Activated CD8-positive, alpha-beta memory T cell treated with anti-CD3 and anti-CD28 coated beads for 1 hour (primary cell): ENCODE measurements at regions not wholly inside any gene's neighbourhood (a gene's known extent, or its start where the extent isn't known, plus 50 kb on each side); places are given as distances from the start of the nearest gene placed in this dataset.

Source experiments
- DNase-seq, 2 donors: peaks; one replicate each; pipeline ENCODE4 v3.0.0-alpha.2; 2020; ENCODE audit warnings: low read depth in 1 of 2; ENCODE audit errors: extremely low read depth in 1 of 2

DNA sequence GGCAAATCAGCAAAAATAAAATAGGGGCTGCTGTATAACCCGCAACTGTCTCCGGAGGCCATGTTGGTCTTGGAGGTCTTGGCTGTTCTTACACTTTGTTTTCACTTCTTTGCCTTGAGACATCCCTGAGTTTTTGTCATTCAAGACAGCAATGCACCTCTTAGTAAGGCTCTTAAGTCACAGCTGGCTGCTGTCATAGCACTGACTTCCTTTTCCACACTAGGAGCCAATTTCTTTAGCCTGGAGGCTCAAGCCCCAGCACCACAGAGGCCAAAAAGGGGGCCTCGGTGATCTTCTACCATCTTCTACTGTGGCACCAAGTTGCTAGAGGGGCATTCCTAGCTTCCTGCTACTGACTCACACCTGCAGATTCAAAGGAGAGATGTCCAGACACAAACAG, 536.3 kb downstream of the CDH26 start:
- DNase-seq: no peak

DNA sequence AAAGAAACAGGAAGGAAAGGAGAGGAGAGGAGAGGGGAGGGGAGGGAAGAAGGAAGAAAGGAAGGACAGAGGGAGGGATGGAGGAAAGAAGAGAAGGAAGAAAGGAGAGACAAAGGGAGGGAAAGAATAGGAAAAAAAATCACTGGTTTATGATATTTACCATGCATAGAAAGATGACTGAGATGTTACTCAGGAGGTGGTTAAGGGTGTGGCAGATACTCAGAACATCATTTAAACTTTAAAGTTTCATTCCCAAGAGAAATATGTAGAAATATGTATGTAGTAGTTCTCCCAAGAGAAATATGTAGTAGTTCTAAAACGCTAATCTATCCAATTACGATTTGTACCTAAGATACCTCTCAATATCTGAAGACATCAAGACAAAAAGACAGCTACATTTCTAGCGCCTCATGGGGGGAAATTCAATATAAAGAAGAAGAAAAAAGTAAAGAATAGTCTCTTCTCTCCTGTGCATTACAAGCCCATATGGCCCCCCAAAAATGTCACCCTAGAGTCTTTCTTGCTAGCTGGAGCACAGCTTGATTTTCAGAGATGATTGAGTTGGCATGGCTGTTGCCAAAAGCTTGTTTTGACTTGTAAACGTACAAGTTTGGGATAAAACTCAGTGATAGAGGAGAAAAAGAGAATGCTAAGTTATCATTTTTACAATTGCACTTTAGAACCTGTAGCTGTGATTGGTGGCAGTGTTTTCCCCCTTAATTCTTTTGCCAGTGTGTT, 539.2 kb downstream of the CDH26 start:
- no peak for DNase-seq

DNA sequence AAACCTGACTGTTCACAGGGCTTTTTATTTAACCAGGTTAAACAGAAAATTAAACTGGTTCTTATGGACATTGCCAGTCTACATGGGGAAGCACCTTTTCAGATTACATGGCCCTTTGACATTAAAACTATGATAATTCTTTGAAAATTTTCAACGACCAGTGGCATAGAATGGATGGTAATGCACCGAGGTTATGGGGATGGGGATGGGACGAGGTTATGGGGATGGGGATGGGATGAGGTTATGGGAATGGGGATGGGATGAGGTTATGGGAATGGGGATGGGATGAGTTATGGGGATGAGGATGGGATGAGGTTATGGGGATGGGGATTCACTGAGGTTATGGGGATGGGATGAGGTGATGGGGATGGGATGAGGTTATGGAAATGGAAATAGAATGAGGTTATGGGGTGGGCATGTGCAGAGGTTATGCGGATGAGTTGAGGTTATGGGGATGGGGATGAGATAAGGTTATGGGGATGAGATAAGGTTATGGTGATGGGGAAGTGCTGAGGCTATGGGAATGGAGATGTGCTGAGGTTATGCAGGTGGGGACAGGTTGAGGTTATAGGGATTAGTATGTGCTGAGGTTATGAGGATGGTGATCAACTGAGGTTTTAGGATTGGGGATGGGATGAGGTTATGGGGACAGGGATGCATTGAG, 541.9 kb downstream of the CDH26 start:
- DNase-seq: no peak

DNA sequence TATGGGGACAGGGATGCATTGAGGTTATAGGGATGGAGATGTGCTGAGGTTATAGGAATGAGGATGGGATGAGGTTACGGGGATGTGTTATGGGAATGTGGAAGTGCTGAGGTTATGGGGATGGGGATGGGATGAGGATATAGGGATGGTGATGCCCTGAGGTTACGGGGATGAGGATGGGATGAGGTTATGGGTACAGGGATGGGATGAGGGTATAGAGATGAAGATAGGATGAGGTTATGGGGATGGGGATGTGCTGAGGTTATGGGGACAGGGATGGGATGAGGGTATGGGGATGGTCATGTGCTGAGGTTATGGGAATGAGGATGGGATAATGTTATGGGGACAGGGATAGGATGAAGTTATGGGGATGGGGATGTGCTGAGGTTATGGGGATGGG, 542.8 kb downstream of the CDH26 start:
- DNase-seq: no peak

DNA sequence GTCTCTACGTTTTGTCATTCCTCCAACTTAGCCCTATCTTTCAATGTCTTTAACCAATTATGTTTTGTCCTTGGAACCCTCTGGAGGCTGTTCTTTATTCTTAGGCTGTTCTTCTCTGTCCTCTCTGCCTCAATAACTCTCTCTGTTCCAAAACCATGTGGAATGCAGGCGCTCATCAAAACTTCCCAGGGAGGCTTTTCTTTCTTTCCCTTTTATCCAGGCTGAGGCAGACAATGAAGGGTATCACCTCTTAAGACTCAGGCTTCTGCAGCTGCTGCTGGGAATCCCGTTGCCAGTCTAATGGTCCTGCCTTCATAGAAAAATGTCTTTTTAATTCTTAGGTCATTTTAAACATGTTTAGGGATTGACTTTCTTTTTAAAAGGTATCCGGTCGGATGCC, 544.7 kb downstream of the CDH26 start:
- no peak for DNase-seq

DNA sequence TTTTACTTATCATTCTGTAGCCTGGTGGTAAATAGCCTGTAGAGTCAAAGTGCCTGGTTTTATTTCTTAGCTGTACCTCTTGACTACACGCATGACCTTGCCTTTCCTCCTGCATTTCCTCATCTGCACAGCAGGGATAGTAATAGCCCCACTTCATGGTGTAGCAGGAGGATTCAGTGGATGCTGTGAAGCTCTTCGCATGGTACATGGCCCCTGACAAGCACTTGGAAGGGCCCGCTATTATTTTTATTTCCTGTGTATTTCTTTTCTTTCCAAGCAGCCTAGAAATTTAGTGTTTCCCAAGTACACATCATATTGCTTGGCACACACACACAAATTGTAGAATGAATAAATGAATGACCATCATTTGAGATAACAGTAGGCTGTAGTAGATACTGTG, 547.2 kb downstream of the CDH26 start:
- DNase-seq: no peak

DNA sequence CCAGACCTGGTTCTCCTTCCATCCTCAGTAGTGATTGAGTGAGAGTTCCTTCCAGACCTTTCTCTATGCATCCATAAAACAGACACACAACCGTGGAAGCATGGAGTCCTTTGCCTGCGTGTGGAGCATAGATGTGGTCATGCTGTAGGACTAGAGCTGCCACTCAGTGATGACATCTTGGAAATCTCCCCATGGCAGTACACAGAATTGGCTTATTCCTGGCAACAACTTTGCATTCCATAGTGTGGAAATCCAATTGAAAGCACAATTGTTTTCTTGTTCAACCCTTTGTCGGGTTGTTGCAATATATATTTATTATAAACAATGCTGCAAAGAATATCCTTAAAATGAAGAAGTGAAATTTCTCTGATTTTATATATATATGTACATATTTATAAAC, 547.8 kb downstream of the CDH26 start:
- DNase-seq: no peak

DNA sequence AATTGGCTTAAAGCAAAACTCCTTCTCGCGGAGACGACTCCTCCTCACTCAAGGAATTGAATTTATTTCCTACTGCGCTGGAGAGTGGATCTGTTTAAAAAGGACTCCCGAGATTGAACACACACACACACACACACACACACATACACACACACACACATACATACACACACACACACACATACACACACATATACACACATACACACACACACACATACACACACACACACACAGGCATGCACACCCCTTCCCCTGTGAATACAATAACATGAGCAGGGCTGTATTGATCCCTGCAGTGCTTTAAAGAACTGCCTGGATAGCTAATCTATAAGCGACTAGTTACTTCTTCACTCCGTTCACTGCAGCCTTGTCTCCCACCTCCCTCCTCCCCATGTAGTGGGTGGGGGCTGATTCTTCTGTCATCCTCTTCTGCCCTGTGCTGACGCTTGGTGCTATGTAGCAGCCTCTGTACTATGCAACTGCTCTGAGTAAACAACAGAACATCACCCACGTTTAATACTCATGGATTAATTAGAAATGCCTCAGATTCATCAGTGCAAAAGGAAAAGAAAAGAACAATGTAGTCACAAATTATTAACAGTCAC, 549.0 kb downstream of the CDH26 start:
- DNase-seq: no peak

DNA sequence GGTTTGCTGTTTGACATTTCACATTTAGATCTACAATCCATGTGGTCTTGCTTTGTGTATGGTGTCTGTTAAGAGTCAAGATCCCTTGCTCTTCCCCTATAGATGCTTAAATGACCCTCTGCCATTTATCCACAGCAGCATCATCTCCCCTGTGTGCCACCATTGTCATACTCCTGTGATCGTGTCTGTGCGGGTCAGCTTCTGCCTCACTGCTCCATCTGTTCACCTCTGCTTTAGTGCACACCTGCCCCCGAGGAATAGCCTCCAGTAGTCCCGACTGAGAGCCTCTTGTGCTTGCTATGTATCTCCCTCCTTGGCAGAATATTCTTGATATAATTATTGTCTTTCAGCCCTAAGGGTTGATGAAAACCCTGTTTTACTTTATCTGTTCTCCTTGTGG, 551.2 kb downstream of the CDH26 start:
- no peak for DNase-seq

DNA sequence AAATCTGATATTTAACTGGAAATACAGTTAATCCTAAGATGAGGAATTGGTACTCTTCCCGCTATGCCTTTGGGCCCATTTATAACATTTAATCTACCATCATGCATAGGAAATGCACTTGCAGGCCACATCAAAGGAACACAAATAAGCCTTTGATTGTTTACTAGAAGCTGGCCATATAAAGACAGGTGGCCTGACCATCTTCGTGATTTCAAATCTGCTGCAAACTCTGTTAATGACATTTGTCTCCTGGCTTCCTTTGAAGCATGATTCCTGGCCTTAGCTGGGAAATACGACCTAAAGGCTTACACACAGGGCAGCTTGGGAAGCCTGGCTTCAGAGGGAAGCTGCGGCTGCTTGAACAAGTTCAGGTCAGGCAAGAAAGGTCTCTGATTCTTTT, 552.1 kb downstream of the CDH26 start:
- no peak for DNase-seq

DNA sequence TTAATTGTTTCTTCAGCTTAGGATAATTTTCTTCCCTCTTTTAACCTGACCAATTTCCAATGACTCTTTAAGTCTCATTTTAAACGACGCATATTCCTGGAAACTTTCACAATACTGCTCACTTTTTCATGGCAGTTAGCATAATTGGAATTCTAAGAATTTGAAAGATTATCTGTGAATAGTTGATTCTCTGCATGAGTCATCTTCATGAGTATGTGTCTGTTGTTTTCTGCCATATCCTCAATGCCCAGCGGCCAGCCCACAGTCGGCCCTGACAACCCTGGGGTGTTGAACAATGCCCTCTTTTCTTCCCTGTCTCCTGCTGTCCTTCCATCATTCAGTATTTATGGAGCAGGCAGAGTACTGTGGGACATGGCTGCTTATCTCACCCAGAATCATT, 554.2 kb downstream of the CDH26 start:
- no peak for DNase-seq

DNA sequence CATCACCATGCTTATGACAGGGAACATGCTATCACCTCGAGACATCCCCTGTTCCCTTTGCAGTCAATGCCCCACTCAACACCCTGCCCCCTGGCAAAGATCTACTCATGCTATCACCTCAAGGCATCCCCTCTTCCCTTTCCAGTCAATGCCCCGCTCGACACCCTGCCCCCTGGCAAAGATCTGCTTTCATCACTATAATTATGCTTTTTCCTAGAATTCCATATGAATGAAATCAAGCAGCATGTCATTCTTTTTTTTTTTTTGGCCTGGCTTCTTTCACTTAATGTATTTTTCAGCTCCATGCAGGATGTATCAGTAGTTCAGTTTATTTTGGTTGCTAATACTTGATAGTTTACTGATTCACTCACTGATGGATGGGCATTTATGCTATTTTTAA, 554.9 kb downstream of the CDH26 start:
- no peak for DNase-seq

DNA sequence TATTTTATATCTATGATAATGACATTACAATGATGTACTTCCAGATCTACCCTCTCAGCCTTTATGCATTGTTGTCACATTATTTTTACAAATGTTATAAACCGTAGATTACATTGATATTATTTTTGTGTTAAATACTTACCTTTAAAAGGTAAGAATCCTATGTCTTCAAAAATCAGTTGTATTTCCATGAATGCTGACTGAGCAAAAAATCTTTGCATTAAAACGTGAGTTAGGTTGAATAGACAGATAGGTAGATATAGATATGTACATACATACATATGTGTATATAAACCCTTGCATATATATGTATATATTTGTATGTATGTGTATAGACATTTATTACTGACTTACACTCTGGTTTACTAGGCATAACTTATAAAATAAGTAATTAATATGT, 558.2 kb downstream of the CDH26 start:
- no peak for DNase-seq

DNA sequence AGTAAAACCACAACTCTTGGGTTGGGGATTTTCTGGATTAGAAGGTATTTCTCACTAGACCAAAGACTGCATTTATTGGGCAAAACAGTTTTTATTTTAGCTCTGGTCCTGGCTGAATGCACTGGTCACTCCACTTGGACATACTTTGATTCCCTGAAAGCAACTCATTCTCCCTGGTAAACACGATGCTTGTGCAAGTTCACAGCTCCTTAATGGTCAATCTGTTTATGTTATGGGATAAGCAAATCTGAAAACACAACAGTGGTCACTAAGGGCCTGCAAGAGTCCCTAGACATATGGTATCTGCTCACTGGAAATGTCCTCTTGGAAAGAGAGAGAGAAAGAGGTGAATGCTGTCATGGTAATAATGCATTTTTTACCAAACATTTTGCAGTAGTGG, 559.8 kb downstream of the CDH26 start:
- no peak for DNase-seq

DNA sequence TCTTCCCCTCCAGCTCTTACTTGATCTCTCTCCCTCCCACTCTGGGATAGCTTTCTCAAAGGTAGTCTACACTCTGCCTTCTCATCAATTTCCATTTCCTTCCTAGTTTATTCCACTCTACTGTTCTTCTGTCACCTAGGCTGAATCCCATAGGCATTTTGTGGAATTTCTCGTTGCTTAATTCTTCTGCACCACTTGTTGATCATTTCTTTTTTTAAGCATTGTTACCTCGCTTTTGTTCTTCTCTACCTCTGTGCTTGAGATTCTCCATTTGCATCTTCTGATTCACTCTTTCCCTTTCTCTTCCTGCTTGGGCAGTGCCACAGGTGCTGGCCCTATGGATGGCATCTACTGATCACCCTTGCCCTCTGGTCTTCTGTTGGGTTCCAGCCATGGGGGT, 567.2 kb downstream of the CDH26 start:
- DNase-seq: no peak

DNA sequence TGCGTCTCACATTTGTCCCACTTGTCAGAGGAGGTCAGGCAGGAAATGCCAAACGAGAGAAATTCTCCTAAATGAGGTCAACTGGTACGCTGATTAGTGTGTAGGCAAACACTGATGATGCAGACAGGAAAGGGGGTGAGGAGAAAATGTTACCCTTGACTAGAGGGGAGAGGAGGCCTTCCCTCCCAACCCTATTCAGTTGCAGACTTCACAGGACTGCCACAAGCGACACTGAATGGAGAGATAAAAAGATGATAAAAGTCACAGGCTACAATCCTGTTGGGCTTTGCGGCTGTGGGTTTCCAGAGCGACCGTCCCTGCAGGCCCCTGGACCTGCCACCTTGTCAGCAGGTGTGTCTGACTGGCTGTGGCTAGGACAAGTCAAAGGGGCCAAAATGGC, 569.4 kb downstream of the CDH26 start:
- DNase-seq: no peak

DNA sequence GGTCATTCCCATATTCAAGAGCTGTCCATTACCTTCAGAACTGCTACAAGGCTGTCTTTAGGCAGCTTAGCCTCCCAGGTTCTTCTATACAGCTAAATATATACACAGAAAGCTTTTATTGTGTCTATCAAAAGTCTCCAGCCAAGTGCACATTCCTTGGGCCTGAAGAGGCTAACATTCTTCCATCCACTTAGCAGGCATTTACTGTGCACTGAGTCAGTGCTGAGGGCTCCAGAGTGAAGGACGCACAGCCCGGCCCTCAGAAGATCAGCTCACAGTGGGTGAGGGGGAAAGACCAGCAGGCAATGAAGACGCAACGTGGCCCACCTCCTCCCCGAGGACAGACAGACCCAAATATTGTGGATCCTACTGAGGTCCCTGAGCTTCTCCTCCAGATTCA, 569.9 kb downstream of the CDH26 start:
- DNase-seq: no peak

DNA sequence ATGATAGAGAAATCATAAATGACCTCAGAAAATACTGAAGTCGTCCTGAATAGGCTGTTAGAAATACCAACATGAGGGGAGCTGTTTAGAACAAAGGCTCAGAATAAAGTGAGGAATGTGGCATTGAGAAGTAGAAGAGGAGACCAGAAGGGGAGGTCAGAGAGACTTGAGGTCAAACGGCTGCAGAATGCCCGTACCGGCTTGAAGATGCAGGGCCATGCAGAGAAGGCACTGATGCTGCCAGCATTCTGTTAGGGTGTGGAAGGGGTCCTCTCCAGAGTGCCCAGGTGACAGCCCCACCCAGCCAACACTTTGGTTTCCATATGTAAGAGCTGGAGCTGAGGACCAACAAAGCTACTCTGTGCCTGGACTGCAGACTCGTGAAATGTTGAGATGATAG, 570.9 kb downstream of the CDH26 start:
- DNase-seq: no peak

DNA sequence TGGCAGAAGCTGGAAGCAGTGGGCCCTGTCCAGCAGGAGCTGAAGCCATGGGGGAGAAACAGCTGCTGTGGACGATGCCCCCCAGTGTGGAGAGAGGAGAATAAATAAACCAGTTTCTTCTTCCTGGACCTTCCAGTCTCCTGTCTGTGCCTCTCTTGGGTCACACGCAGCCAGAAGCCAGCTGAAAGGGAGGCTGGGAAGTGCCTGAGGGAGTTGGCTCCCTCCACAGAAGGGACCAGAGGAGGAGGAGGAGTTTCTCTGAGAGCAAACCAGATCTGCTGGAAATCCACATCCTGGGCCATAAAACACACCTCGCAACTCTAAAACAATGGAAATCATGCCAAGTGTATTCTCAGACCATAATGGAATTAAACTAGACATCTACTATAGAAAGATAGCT, 577.0 kb downstream of the CDH26 start:
- DNase-seq: no peak

DNA sequence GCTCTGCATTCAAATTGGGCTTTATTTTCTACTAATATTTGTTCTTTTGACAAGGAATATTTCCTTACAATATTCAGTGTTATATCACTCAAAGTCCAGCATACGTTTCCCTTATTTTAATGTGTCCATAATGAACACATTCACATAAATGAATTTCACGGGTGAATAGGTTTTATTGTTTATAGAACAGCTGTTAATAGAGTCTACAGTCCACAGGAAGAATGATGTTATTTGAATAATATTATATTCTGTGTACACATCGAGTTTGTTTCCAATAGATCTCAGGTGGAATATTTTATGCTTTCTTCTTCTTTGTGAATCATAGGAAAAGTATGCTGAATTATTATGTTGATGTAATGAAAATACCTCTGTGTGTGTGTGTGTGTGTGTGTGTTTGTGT, 582.4 kb downstream of the CDH26 start:
- no peak for DNase-seq

DNA sequence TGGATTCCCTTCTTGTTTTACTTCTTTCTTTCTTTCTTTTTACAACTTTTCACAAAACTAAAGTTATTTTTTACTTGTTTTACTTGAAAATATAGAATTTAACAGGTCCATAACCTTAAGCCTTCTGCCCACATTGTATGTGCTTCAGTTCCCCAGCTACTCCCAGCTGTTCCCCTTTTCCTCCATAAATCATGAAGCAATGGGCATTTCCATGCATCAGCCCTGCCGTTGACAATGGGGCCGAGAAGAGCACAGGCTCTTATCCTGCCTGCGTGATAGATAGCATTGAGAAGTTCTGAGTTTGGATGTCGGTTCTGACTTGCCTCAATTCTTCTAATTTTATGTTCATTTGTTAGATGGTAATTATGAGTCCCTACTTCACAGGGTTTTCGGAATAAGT, 583.8 kb downstream of the CDH26 start:
- no peak for DNase-seq

DNA sequence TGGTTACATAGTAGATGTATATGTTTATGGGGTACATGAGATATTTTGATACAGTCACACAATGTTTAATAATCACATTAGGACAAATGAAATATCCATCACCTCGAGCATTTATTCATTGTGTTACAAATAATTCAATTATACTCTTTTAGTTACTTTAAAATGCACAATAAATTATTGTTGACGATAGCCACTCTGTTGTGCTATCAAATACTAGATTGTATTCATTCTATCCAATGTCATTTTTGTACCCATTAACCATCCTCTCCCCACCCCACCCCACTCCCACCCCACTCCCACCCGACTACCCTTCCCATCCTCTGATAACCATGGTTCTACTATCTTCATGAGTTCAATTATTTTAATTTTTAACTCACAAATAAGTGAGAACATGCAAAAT, 585.4 kb downstream of the CDH26 start:
- no peak for DNase-seq

DNA sequence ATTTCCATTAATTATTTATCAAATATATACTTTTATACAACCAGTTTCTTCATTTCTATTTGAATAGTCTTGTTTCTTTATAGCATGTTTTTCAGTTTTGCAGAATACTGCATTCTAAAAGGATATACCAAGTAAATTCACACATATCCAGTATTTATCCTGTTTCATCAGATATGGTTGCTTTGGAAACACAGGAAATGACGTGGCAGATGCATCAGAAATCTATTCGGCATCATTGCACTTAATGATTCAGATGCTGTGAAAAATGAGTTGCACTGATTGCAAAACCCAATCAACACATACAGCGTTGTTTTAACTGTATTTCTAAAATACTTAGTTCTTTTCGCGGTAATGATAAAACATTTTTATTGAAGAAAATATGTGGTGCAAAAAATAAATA, 594.9 kb downstream of the CDH26 start:
- no peak for DNase-seq
